ENCODE measurements at regions not wholly inside any gene's neighbourhood (a gene's known extent, or its start where the extent isn't known, plus 50 kb on each side); places are given as distances from the start of the nearest gene placed in this dataset.

DNA sequence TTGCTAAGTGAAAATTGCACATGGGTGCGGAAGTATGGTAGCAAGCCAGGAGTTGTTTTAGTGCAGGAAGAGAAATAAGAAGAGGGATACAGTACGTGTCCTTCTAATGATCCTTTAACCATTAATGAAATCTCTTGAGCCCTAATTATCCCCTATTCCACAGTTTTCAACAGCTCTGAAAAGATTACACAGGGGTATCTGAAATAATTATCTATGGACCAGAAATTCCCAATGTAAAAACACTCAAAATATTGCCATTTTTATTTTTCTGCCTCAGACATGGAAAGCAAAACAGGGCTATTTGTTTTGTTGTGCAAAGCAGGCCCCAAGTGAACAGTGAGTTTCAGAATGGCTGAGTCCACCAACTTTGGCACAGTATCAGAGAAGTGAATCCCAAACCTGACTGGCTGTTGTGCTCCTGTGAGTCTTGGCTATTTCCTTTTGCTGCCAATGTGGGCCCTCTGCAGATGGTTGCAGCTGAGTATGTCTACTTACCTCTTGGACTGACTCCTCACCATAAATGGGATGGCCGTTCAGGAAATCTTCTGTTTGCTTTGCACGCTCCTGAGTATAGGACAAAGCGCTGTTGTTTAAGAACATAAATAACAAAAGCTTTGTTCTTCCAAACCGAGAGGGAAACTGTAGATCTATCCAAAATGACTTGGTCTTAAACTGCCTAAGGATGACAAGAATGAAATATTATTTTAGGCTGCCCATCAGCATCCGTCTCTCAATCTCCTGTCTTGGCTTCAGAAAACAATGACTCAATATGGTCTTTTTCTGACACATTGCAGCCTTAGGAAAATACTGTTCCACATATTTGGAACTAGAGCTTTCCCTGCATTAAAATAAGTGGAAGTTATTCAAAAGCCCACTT is 204.1 kb downstream of the DEPDC1B start:
- TF ChIP-seq, protein P1, sequence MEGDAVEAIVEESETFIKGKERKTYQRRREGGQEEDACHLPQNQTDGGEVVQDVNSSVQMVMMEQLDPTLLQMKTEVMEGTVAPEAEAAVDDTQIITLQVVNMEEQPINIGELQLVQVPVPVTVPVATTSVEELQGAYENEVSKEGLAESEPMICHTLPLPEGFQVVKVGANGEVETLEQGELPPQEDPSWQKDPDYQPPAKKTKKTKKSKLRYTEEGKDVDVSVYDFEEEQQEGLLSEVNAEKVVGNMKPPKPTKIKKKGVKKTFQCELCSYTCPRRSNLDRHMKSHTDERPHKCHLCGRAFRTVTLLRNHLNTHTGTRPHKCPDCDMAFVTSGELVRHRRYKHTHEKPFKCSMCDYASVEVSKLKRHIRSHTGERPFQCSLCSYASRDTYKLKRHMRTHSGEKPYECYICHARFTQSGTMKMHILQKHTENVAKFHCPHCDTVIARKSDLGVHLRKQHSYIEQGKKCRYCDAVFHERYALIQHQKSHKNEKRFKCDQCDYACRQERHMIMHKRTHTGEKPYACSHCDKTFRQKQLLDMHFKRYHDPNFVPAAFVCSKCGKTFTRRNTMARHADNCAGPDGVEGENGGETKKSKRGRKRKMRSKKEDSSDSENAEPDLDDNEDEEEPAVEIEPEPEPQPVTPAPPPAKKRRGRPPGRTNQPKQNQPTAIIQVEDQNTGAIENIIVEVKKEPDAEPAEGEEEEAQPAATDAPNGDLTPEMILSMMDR (conservative IDR thresholded peaks at IDR 0.05; ENCODE audit: low read depth, low read length): no peak
- no peak for TF ChIP-seq EZH2phosphoT487 (IDR thresholded peaks at IDR 0.05; ENCODE audit: borderline replicate concordance, low read length)
